ENCODE measurements at regions not wholly inside any gene's neighbourhood (a gene's known extent, or its start where the extent isn't known, plus 50 kb on each side); places are given as distances from the start of the nearest gene placed in this dataset.

DNA sequence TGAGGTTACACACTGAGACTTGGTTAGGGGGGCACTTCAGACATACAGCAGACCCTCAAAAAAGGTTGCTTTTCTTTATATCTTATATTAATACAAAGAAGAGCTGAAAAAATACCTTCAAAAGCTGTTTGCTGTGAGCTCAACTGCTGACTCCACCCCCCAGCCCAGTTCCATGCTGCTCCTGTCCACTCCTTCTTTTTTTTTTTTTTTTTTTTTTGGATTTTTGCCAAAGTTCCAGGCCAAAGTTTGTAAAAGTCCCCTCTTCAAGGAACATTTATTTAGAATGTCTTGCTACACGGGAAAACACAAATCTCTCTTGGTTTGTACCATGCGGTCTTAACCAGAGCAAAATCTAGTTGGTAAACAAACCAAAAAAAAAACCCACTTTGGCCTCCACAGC lies 85.3 kb upstream of the AKAP12 start:
- H3K27ac Mint-ChIP-seq = no peak overlapping the region
- no peaks in the 10 kb centered on the region for H3K36me3 Mint-ChIP-seq (ENCODE audit: low read depth)
- Histone ChIP-seq H3K4me1 (ENCODE audit: control insufficient read depth, insufficient read depth, low read length) (no peaks in the 10 kb centered on the region), H3K27ac (ENCODE audit: low read depth, low read length) (no peak overlapping the region), H3K9ac (ENCODE audit: extremely low read depth, low read length, poor library complexity, severe bottlenecking) (no peak overlapping the region), H3K4me3 (ENCODE audit: low read length) (no peak overlapping the region), H3K9me3 (ENCODE audit: control insufficient read depth, low read length) (no peaks in the 10 kb centered on the region), H3K27me3 (ENCODE audit: control insufficient read depth, insufficient read depth, low read length, poor library complexity, severe bottlenecking) (no peaks in the 10 kb centered on the region), H3K36me3 (ENCODE audit: control insufficient read depth, insufficient read depth, low read length) (no peaks in the 10 kb centered on the region)
- 90% methylated on average over 2 of the region's 2 CpGs; no CpG with 5 or more reads in 1 of the 2 experiments for WGBS, 2 experiments (ENCODE audit: insufficient coverage in 1 of 2, insufficient read length in 1 of 2)
- no peaks in the 10 kb centered on the region for H3K4me1 Mint-ChIP-seq
- TF ChIP-seq, protein P1, sequence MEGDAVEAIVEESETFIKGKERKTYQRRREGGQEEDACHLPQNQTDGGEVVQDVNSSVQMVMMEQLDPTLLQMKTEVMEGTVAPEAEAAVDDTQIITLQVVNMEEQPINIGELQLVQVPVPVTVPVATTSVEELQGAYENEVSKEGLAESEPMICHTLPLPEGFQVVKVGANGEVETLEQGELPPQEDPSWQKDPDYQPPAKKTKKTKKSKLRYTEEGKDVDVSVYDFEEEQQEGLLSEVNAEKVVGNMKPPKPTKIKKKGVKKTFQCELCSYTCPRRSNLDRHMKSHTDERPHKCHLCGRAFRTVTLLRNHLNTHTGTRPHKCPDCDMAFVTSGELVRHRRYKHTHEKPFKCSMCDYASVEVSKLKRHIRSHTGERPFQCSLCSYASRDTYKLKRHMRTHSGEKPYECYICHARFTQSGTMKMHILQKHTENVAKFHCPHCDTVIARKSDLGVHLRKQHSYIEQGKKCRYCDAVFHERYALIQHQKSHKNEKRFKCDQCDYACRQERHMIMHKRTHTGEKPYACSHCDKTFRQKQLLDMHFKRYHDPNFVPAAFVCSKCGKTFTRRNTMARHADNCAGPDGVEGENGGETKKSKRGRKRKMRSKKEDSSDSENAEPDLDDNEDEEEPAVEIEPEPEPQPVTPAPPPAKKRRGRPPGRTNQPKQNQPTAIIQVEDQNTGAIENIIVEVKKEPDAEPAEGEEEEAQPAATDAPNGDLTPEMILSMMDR (conservative IDR thresholded peaks at IDR 0.05) = no peak
- no peak overlapping the region for H3K4me3 Mint-ChIP-seq
- no peak for DNase-seq
- H3K9me3 Mint-ChIP-seq = no peaks in the 10 kb centered on the region
- peaks cover 3% of the 10 kb centered on the region for H3K27me3 Mint-ChIP-seq (ENCODE audit: insufficient read depth)

DNA sequence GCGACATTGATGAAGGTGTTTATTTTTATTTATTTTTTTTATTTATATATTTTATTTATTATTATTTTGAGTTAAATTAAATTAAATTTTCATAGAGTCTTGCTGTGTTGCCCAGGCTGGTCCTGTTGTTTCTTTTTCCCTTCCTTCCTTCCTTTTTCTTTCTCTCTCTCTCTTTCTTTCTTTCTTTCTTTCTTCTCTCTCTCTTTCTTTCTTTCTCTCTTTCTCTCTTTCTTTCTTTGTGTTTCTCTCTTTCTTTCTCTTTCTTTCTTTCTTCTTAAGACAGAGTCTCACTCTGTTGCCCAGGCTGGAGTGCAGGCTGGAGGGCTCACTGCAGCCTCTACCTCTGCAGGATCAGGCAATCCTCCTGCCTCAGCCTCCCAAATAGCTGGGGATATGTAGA lies 84.7 kb upstream of the AKAP12 start:
- H3K27me3 ChIP-seq (ENCODE audit: control insufficient read depth, insufficient read depth, low read length, poor library complexity, severe bottlenecking) = no peaks in the 10 kb centered on the region
- H3K4me1 ChIP-seq (ENCODE audit: control insufficient read depth, insufficient read depth, low read length) = no peaks in the 10 kb centered on the region
- H3K27ac ChIP-seq (ENCODE audit: low read depth, low read length) = no peak overlapping the region
- no peaks in the 10 kb centered on the region for H3K9me3 Mint-ChIP-seq
- H3K4me1 Mint-ChIP-seq = no peaks in the 10 kb centered on the region
- no peak overlapping the region for H3K4me3 ChIP-seq (ENCODE audit: low read length)
- H3K27ac Mint-ChIP-seq = no peak overlapping the region
- H3K36me3 Mint-ChIP-seq (ENCODE audit: low read depth) = no peaks in the 10 kb centered on the region
- no peaks in the 10 kb centered on the region for H3K9me3 ChIP-seq (ENCODE audit: control insufficient read depth, low read length)
- no peak overlapping the region for H3K9ac ChIP-seq (ENCODE audit: extremely low read depth, low read length, poor library complexity, severe bottlenecking)
- peaks cover 3% of the 10 kb centered on the region for H3K27me3 Mint-ChIP-seq (ENCODE audit: insufficient read depth)
- TF ChIP-seq, protein P1 (conservative IDR thresholded peaks at IDR 0.05) = no peak
- no peak for DNase-seq
- no peaks in the 10 kb centered on the region for H3K36me3 ChIP-seq (ENCODE audit: control insufficient read depth, insufficient read depth, low read length)
- no CpG with 5 or more reads among the region's 1 CpG for WGBS, 2 experiments (ENCODE audit: insufficient coverage in 1 of 2, insufficient read length in 1 of 2)
- H3K4me3 Mint-ChIP-seq = no peak overlapping the region

GRCh38 chr6:151160929-151161757 lies 78.6 kb upstream of the AKAP12 start:
- WGBS, 2 experiments (ENCODE audit: insufficient coverage in 1 of 2, insufficient read length in 1 of 2) = 81 to 86% methylated on average over 14 to 16 of the region's 16 CpGs
- H3K36me3 ChIP-seq (ENCODE audit: control insufficient read depth, insufficient read depth, low read length) = no peaks in the 10 kb centered on the region
- no peaks in the 10 kb centered on the region for H3K9me3 ChIP-seq (ENCODE audit: control insufficient read depth, low read length)
- Mint-ChIP-seq H3K27ac (no peak overlapping the region), H3K4me3 (no peak overlapping the region), H3K9me3 (no peaks in the 10 kb centered on the region), H3K36me3 (ENCODE audit: low read depth) (no peaks in the 10 kb centered on the region), H3K4me1 (peaks cover 2% of the 10 kb centered on the region), H3K27me3 (ENCODE audit: insufficient read depth) (no peaks in the 10 kb centered on the region)
- no peaks in the 10 kb centered on the region for H3K27me3 ChIP-seq (ENCODE audit: control insufficient read depth, insufficient read depth, low read length, poor library complexity, severe bottlenecking)
- H3K4me3 ChIP-seq (ENCODE audit: low read length) = no peak overlapping the region
- peak overlapping the region; percentile 6 for H3K27ac ChIP-seq (ENCODE audit: low read depth, low read length)
- no peak overlapping the region for H3K9ac ChIP-seq (ENCODE audit: extremely low read depth, low read length, poor library complexity, severe bottlenecking)
- no peaks in the 10 kb centered on the region for H3K4me1 ChIP-seq (ENCODE audit: control insufficient read depth, insufficient read depth, low read length)
- TF ChIP-seq, protein P1 (conservative IDR thresholded peaks at IDR 0.05) = no peak
- DNase-seq = no peak

Data from endodermal cell (in vitro differentiated cells).